GM12892 (cell line): ENCODE measurements at regions not wholly inside any gene's neighbourhood (a gene's known extent, or its start where the extent isn't known, plus 50 kb on each side); places are given as distances from the start of the nearest gene placed in this dataset.

ENCODE experiments used
- DNase-seq: peaks from one replicate; pipeline ENCODE4 v3.0.0; 2011; ENCODE audit not compliant: insufficient read length
- FAIRE-seq: peaks from 2 replicates; lab custom pipeline; 2011; peaks lifted over from hg19 to GRCh38; lab: Jason Lieb, UNC
- POLR2A ChIP-seq: IDR thresholded peaks from 2 replicates; pipeline ENCODE4 v1.6.1; 2011; ENCODE audit warnings: low read depth, low read length, control low read depth
- POLR2AphosphoS5 ChIP-seq: IDR thresholded peaks from 2 replicates; pipeline ENCODE4 v1.6.1; 2011; ENCODE audit warnings: low read depth, low read length, control low read depth
- TAF1 ChIP-seq: IDR thresholded peaks from 2 replicates; pipeline ENCODE4 v1.6.1; 2011; ENCODE audit warnings: low read depth, mild to moderate bottlenecking, control low read depth, low read length, borderline replicate concordance

DNA sequence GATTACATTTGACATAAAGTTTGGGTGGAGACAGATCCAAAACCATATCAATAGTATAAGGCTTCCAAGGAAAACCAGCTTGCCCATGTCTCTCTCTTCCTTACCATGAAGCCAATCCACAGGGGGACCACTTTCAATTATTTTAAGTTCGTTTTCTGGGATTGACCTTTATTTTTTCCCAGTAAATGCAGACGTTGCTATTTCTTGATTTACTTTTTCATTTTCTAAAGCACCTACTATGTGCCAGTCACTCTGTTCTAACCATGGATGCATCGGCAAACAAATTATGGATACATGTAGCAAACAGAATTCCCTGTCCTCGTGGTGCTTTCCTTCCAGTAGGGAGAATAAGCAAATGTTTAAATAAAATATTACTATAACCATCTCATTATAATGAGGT, 65.8 kb upstream of the KCNA1 start:
- peak; percentile 21 for FAIRE-seq
- DNase-seq, result no peak
- TF ChIP-seq POLR2A (no peak), POLR2AphosphoS5 (no peak), TAF1 (no peak)

DNA sequence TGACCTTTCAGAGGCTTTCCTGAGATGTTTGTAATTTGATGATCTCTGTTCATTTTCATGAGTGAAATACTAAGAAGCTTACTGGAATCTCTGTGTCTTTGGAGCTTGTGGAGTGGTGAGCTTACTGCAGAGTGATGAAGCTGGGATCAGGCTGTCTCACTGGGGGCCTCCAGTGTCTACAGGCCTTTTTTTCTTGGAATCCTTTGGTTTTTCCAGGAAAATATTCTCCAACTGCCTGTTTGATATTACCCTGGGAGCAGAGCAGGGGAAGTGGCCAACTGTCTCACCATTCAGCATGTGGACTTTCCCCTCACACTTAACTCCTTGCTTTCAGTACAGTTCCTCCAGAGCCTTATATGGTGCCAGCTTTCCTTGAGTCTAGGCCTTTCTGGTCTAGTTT, 62.0 kb upstream of the KCNA1 start:
- DNase-seq (no peak), FAIRE-seq (no peak)
- TF ChIP-seq POLR2A, result no peak
- no peak for TF ChIP-seq POLR2AphosphoS5
- no peak for TF ChIP-seq TAF1

DNA sequence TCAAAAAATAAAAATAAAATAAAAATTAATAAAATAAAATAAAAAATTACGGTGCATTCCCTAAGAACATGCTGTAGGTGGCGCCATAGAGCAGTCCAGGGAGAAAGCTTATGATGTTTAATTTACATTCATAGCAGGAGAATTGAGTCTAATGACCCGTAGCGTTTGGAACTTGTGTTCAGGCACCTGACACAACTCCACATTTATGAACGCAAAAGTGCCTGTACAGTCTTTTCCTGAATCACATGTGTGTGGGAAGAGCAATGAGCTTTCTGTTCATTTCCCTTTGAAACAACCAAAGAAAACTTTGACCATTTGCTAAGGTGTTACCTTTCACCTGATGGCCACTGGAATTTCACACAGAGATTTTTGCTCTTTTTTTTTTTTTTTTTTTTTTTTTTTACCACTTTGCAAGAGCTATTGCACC, 60.6 kb upstream of the KCNA1 start:
- no peak for TF ChIP-seq POLR2A
- TF ChIP-seq POLR2AphosphoS5, result no peak
- no peak for TF ChIP-seq TAF1
- FAIRE-seq (peak; percentile 33), DNase-seq (no peak)

DNA sequence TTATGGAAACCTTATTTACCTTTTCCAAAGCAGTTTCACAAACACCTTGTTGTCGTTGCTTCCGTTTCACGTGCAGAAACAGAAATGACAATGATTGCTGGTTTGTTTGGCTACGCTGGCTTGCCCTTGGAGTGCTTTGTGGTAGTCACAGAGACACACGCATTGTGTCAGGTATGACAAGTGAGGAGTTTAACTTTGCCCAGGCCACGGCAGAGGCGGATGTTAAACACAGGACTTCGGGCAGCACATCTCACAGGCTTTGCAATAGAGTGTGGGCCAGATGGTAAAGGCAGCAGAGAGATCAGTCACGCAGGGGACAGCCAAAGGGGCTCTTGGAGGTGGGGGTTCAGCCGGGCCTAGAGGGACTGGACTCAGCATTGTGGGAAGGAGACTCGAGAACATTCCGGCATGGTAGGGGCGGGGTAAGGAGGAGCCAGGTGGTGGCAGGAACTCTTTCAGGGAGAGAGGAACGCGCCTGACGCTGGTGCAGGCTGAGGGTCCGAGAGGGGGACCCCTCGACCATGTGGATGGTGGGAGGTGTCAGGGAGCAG, 59.8 kb upstream of the KCNA1 start:
- TF ChIP-seq TAF1 (no peak), POLR2A (no peak), POLR2AphosphoS5 (no peak)
- FAIRE-seq (peak; percentile 58), DNase-seq (no peak)

DNA sequence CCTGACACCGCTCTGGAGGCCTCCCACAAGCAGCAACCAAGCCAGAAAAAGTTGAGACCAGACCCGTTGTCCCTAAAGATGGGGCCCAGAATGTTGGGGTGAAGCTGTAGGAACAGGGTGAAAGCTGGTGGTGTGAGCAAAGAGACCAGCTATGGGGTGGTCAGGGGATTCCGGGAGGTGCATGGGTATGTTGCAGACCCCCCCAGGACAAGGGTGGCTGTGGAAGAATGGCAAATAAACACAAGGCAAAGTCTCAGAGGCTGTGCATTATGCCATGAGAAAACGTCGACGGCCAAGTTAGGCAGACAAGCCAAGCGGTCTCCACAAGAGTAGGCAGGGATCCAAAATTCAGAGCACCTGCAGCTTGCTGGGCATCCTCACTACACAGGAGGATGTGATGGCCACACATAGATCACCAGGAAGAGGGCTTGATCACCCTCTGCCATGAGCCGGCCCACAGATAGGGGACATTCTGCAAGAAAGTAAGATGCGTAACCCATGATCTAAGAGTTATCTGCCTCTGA, 58.8 kb upstream of the KCNA1 start:
- no peak for TF ChIP-seq POLR2AphosphoS5
- TF ChIP-seq TAF1, result no peak
- TF ChIP-seq POLR2A, result no peak
- DNase-seq (no peak), FAIRE-seq (no peak)

DNA sequence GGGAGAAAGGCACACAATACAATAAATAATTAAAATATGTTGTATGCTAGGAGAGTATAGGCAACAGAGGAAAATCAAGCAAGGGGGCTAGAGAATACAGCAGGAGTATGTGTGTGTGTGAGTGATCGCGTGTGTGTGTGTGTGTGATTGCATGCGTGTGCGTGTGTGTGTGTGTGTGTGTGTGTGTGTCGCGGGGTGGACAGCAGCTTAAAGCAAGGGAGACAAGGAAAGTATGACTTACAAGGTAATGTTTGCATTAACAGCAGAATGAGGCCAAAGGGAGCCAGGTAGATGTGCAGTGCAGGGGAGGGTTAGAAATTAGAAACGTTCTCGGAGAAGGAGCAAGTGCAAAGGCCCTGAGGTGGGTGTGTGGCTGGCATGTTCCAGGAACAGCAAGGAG, 57.4 kb upstream of the KCNA1 start:
- no peak for FAIRE-seq
- no peak for TF ChIP-seq POLR2A
- no peak for TF ChIP-seq TAF1
- no peak for TF ChIP-seq POLR2AphosphoS5
- DNase-seq, result no peak

DNA sequence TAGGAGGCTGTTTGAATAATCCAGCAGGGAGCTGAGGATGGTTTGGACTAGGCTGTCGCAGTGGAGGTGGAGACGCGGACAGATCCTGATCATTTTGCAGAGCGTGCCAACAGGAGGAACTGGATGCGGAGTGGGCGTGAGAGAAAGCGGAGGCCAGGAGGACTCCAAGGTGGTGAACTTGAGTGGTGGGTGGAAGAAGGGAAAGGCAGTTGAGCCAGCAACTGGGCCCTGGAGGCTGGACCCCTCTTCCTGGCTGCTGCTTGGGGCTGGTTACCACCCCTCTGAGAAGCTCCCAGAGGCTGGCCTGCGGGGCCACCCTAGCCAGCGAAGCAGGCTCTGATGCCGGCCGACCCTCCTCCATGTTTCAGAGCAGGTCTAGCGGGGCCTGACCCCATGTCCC, 56.8 kb upstream of the KCNA1 start:
- no peak for DNase-seq
- no peak for FAIRE-seq
- no peak for TF ChIP-seq POLR2AphosphoS5
- TF ChIP-seq TAF1, result no peak
- TF ChIP-seq POLR2A, result no peak

DNA sequence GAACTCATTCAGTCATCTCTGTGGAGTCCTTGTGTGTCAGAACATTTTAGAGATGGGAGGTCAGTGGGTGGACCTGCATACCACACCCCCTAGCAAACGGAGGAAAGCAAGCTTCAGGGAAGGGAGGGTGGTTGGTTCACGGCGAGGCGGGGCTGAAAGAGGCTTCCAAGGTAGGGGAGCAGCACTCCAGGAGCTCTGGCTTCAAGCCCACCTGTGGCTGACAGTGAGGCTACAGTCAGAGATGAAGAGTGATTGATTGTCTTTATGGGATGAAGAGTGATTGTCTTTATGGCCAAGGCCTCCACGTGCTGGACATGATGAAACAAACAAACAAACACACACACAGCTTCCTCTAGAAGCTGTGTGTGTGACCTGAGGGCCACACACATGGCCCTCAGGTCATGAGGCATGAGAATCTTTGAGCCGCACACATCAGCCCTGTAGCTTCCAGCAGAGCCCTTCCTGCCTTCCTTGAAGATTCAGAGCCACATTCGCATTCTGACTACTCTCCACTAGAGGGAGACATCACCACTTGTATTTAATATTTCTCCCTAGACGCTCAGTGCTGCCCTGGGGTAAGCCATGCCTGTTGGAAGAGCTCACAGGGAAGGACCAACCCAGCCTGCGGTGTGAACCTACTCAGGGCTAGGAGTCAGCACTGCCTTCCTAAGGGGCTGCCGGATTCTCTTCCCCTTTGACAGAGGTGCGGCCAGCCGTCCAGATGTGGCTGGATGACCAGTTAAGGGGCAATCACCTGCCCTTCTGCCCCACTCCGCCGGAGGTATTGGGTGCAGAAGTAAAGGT, 54.4 kb upstream of the KCNA1 start:
- peak; percentile 47 for DNase-seq
- peak; percentile 80 for FAIRE-seq
- TF ChIP-seq POLR2A (no peak), TAF1 (no peak), POLR2AphosphoS5 (no peak)

DNA sequence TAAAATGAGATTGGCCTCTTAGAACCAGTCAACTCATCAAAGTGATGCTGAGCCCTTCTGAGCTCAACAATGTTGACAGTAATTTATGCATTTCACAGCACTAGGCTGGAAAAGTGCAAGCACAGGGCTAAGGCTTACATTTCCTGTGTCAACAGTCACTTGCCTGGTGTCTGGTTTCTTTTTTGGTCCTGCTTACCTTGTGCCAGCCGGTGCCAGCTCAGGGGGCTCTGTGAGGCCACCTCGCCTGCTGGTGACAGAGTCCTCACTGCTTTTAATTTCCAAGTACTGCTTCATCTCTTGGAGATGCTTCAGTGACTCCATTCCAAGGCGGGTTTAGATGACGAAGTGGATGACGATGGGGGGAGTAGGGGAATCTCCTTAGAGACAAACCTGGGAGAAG, 53.1 kb upstream of the KCNA1 start:
- DNase-seq, result no peak
- no peak for TF ChIP-seq TAF1
- no peak for TF ChIP-seq POLR2A
- no peak for FAIRE-seq

DNA sequence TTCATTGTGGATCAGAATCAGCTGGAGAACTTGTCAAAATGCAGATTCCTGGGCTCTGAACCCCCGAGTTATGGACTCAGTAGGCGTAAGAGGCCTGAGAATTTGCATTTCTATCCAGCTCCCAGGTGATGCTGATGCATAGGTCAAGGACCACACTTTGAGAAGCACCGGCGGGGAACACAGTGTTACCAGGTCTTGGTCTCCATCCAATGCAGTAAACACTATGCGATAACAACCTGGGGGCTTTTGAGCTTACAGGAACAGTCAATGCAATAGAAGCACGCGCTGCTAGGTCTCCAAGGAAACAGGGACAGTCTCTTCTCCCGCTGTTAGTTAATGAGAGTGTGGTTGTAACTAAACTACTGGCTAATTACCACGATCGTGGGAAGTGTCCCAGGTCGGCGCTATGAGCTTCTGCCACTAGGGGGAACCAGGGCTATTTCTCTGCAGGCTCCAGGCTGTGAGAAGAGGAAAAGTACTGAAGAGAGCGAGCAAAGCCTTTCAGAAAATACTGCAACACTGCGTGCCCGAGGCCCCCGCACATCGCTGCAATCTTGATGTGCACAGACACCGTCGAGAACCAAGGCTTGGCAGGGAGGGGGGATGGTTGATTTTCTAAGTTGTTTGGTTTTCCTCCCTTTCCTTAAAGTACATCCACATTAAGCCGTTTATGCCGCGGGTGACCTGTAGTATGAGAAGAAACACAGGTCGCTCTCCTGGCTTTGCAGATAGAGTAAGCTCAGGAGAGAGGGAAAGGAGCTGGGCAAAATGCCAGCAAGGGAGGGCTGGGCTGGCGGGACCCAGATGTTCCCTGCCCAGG, 52.0 kb upstream of the KCNA1 start:
- DNase-seq (peak; percentile 47), FAIRE-seq (peak; percentile 85)
- no peak for TF ChIP-seq POLR2AphosphoS5
- TF ChIP-seq TAF1, result no peak
- no peak for TF ChIP-seq POLR2A

DNA sequence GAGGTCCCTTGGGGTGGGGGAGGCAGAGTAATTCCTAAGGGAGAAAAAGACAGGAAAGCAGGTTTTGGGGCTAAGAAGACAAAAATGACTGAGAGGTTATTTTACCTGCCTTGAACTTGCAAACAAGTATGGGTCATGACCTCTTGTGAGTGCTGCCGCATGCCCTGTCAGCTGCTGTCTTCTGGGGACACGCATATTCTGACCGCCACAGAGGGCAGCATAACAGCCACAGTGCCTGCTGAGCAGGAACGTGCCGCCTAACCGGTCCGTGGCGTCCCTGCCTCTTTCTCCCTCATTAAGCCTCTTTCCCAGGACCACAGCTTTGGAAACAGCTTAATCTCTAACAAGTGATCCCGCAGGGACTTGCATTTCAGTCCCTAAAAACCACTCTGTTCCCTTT, 51.3 kb upstream of the KCNA1 start:
- FAIRE-seq, result peak; percentile 73
- no peak for DNase-seq
- no peak for TF ChIP-seq TAF1
